ENCODE measurements at regions not wholly inside any gene's neighbourhood (a gene's known extent, or its start where the extent isn't known, plus 50 kb on each side); places are given as distances from the start of the nearest gene placed in this dataset.

- no peak for TF ChIP-seq CTCF (IDR thresholded peaks at IDR 0.05)
- no peak for TF ChIP-seq POLR2A (IDR thresholded peaks at IDR 0.05)
These were observed 792.9 kb downstream of the LIG4 start for GRCh38 chr13:107422421-107422820.
